ENCODE measurements at regions not wholly inside any gene's neighbourhood (a gene's known extent, or its start where the extent isn't known, plus 50 kb on each side); places are given as distances from the start of the nearest gene placed in this dataset.
"Not testable (repeated sequence)": the region's sequence is repeated elsewhere in the genome, so short reads cannot be mapped to it uniquely, and the experiment has no call there.

DNA sequence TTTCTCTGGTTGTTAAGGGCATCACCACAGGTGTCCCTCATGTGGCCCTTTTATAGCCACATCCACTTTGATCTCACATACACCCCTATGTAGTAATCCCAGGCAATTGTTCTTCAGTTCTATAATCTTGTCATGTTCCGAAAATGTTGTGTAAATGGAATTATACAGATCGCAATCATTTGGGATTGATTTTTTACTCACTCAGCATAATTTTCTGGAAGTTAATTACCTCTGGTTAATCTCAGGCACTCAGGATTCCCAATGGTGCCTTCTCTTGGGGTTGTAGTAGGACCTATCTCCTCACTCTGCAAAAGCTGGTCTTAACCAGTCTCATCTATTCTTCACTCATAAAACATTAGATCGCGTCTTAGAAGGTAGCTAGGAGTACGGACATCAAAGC is 1549.6 kb upstream of the DDX18 start:
- H3K9ac ChIP-seq: no peak overlapping the region
- no peaks in the 10 kb centered on the region for H4K20me1 ChIP-seq
- peaks cover 20% of the 10 kb centered on the region for H3K9me3 ChIP-seq
- TF ChIP-seq Cebpa-rat (IDR thresholded peaks at IDR 0.05): no peak
- no peaks in the 10 kb centered on the region for H3K27me3 ChIP-seq
- H3K27ac ChIP-seq: no peak overlapping the region
- no peaks in the 10 kb centered on the region for H3K36me3 ChIP-seq
- no peak overlapping the region for H3K4me3 ChIP-seq
- H3K4me2 ChIP-seq: no peak overlapping the region
- no peaks in the 10 kb centered on the region for H3K4me1 ChIP-seq

DNA sequence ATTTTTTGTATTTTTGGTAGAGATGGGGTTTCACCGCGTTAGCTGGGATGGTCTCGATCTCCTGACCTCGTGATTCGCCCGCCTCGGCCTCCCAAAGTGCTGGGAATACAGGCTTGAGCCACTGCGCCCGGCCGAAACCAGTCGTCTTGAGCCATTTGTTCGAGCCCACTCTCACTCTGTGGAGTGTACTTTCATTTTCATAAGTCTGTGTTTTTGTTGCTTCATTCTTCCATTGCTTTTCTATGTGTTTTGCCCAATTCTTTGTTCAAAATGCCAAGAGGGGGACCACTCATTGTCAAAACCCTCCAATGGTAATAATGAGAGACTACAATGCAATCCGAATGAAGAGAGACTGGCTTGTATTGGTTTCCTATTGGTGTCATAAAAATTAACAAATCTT is 1545.5 kb upstream of the DDX18 start:
- no peaks in the 10 kb centered on the region for H3K4me1 ChIP-seq
- no peak overlapping the region for H3K4me3 ChIP-seq
- H3K27ac ChIP-seq: no peak overlapping the region
- H4K20me1 ChIP-seq: no peaks in the 10 kb centered on the region
- TF ChIP-seq Cebpa-rat (IDR thresholded peaks at IDR 0.05): no peak
- H3K4me2 ChIP-seq: no peak overlapping the region
- no peaks in the 10 kb centered on the region for H3K9me3 ChIP-seq
- no peaks in the 10 kb centered on the region for H3K27me3 ChIP-seq
- no peak overlapping the region for H3K9ac ChIP-seq
- no peaks in the 10 kb centered on the region for H3K36me3 ChIP-seq

- H4K20me1 ChIP-seq: no peaks in the 10 kb centered on the region
- TF ChIP-seq Cebpa-rat (IDR thresholded peaks at IDR 0.05): no peak
- no peak overlapping the region for H3K4me2 ChIP-seq
- no peak overlapping the region for H3K27ac ChIP-seq
- H3K9ac ChIP-seq: no peak overlapping the region
- H3K4me1 ChIP-seq: no peaks in the 10 kb centered on the region
- no peaks in the 10 kb centered on the region for H3K9me3 ChIP-seq
- H3K27me3 ChIP-seq: no peaks in the 10 kb centered on the region
- H3K4me3 ChIP-seq: no peak overlapping the region
- H3K36me3 ChIP-seq: no peaks in the 10 kb centered on the region
These were observed 1510.2 kb upstream of the DDX18 start for GRCh38 chr2:116304328-116304727.

GRCh38 chr2:116317111-116317510 is 1497.4 kb upstream of the DDX18 start:
- no peak overlapping the region for H3K27ac ChIP-seq
- no peaks in the 10 kb centered on the region for H3K36me3 ChIP-seq
- H4K20me1 ChIP-seq: no peaks in the 10 kb centered on the region
- TF ChIP-seq Cebpa-rat (IDR thresholded peaks at IDR 0.05): no peak
- H3K4me3 ChIP-seq: no peak overlapping the region
- no peak overlapping the region for H3K4me2 ChIP-seq
- no peaks in the 10 kb centered on the region for H3K27me3 ChIP-seq
- no peak overlapping the region for H3K9ac ChIP-seq
- no peaks in the 10 kb centered on the region for H3K4me1 ChIP-seq
- H3K9me3 ChIP-seq: no peaks in the 10 kb centered on the region

- not testable (repeated sequence) for H3K27me3 ChIP-seq, H3K4me1 ChIP-seq, H3K9ac ChIP-seq, H3K36me3 ChIP-seq, H3K4me3 ChIP-seq, H4K20me1 ChIP-seq, H3K4me2 ChIP-seq, H3K9me3 ChIP-seq, H3K27ac ChIP-seq
These were observed 1495.9 kb upstream of the DDX18 start for GRCh38 chr2:116318551-116318950.

GRCh38 chr2:116319001-116319400 is 1495.5 kb upstream of the DDX18 start:
- Histone ChIP-seq H3K4me2 (no peak overlapping the region), H3K4me3 (no peak overlapping the region), H3K4me1 (no peaks in the 10 kb centered on the region), H3K36me3 (no peaks in the 10 kb centered on the region), H3K9ac (no peak overlapping the region), H3K27ac (no peak overlapping the region), H4K20me1 (no peaks in the 10 kb centered on the region), H3K9me3 (no peaks in the 10 kb centered on the region), H3K27me3 (no peaks in the 10 kb centered on the region)
- no peak for TF ChIP-seq Cebpa-rat (IDR thresholded peaks at IDR 0.05)

DNA sequence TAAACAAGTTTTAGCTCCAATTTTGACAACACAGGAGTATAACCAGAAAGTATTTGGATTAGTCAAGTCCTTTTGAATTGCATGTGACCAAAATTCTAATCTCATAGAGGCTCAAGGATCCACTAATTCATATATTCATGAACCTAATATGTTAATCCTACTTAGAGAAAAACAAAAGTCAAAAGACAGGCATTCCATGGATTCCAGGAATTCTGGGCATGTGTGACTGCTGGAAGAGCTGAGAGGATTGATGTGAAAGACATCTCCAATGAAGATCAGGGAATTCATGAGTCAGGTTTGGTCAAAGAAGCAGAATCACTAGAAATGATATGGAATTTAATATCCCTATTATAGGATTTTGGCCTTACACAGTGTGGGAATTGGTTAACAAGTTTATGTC is 1494.6 kb upstream of the DDX18 start:
- Histone ChIP-seq H3K27me3 (no peaks in the 10 kb centered on the region), H3K9me3 (no peaks in the 10 kb centered on the region), H3K27ac (no peak overlapping the region), H3K4me1 (no peaks in the 10 kb centered on the region), H3K4me2 (no peak overlapping the region), H4K20me1 (no peaks in the 10 kb centered on the region), H3K36me3 (no peaks in the 10 kb centered on the region), H3K4me3 (no peak overlapping the region), H3K9ac (no peak overlapping the region)
- no peak for TF ChIP-seq Cebpa-rat (IDR thresholded peaks at IDR 0.05)

GRCh38 chr2:116329280-116329679 is 1485.2 kb upstream of the DDX18 start:
- no peak overlapping the region for H3K4me2 ChIP-seq
- no peaks in the 10 kb centered on the region for H4K20me1 ChIP-seq
- H3K9me3 ChIP-seq: no peaks in the 10 kb centered on the region
- no peaks in the 10 kb centered on the region for H3K27me3 ChIP-seq
- no peak for TF ChIP-seq Cebpa-rat (IDR thresholded peaks at IDR 0.05)
- H3K9ac ChIP-seq: no peak overlapping the region
- H3K27ac ChIP-seq: no peak overlapping the region
- H3K4me1 ChIP-seq: no peaks in the 10 kb centered on the region
- H3K4me3 ChIP-seq: no peak overlapping the region
- H3K36me3 ChIP-seq: no peaks in the 10 kb centered on the region

- Histone ChIP-seq H3K9me3 (no peaks in the 10 kb centered on the region), H3K27me3 (no peaks in the 10 kb centered on the region), H3K27ac (no peak overlapping the region), H3K4me2 (no peak overlapping the region), H3K9ac (no peak overlapping the region), H3K4me1 (no peaks in the 10 kb centered on the region), H3K36me3 (no peaks in the 10 kb centered on the region), H3K4me3 (no peak overlapping the region), H4K20me1 (no peaks in the 10 kb centered on the region)
- TF ChIP-seq Cebpa-rat (IDR thresholded peaks at IDR 0.05): no peak
These were observed 1473.8 kb upstream of the DDX18 start for GRCh38 chr2:116340690-116341089.

DNA sequence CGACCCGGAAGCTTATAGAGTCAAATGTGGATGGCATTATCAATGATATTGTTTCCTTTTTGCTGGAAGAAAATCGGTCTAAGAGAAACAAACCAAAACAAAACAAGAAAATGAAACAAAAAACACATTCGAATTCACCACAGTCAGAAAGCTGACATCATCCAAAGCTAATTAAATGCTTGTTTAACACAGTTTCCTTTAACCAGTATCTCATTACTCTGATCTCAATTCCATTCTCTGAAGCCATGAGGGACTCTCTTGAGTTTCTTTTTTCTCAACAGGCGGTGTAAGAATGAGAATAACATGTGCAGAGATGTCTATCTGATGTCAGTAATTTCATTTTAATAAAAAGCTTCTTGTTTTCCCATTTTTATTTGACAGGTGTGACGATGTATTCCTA is 1448.3 kb upstream of the DDX18 start:
- Histone ChIP-seq H3K9me3 (no peaks in the 10 kb centered on the region), H3K4me2 (no peak overlapping the region), H3K27ac (no peak overlapping the region), H3K36me3 (no peaks in the 10 kb centered on the region), H3K4me3 (no peak overlapping the region), H3K9ac (no peak overlapping the region), H3K4me1 (no peaks in the 10 kb centered on the region), H3K27me3 (no peaks in the 10 kb centered on the region), H4K20me1 (no peaks in the 10 kb centered on the region)
- TF ChIP-seq Cebpa-rat (IDR thresholded peaks at IDR 0.05): no peak

- Histone ChIP-seq H3K9ac (no peak overlapping the region), H3K27ac (no peak overlapping the region), H3K4me2 (no peak overlapping the region), H4K20me1 (no peaks in the 10 kb centered on the region), H3K36me3 (no peaks in the 10 kb centered on the region), H3K9me3 (no peaks in the 10 kb centered on the region), H3K4me3 (no peak overlapping the region), H3K4me1 (no peaks in the 10 kb centered on the region), H3K27me3 (no peaks in the 10 kb centered on the region)
- TF ChIP-seq Cebpa-rat (IDR thresholded peaks at IDR 0.05): no peak
These were observed 1435.7 kb upstream of the DDX18 start for GRCh38 chr2:116378786-116379185.

Measured in BLaER1 (cell line).